CD14-positive monocyte (primary cell): ENCODE measurements at regions not wholly inside any gene's neighbourhood (a gene's known extent, or its start where the extent isn't known, plus 50 kb on each side); places are given as distances from the start of the nearest gene placed in this dataset.

Experiments used
- DNase-seq, 3 donors: peaks; one replicate each; pipeline ENCODE4 v3.0.0-alpha.2; 2011 to 2022
- H2AFZ ChIP-seq: 2 replicates; pipeline ENCODE4 v1.6.0; 2012; ENCODE audit warnings: mild to moderate bottlenecking, low read depth, low read length, inconsistent platforms; ENCODE audit not compliant: insufficient read depth, poor library complexity, severe bottlenecking
- H3K27ac ChIP-seq, 2 donors: 1 replicate in 1 of 2; 2 replicates in 1 of 2; pipeline ENCODE4 v1.5.1; 2012 to 2013; ENCODE audit warnings: low read length in 2 of 2, control low read depth in 1 of 2, inconsistent platforms in 1 of 2, low read depth in 1 of 2, mild to moderate bottlenecking in 1 of 2
- H3K27me3 ChIP-seq, 2 donors: one replicate each; pipeline versions ENCODE4 v1.6.0 to v1.6.1; 2011 to 2013; ENCODE audit warnings: low read length in 2 of 2; ENCODE audit not compliant: control insufficient read depth in 2 of 2, insufficient read depth in 2 of 2
- H3K36me3 ChIP-seq, 2 donors: replicated peaks in 1 of 2; 1 replicate in 1 of 2; 2 replicates in 1 of 2; pipeline versions ENCODE4 v1.5.1 to v1.6.1; 2012 to 2013; ENCODE audit warnings: low read length in 2 of 2, control low read depth in 1 of 2, inconsistent platforms in 1 of 2, mild to moderate bottlenecking in 1 of 2; ENCODE audit not compliant: insufficient read depth in 2 of 2, control insufficient read depth in 1 of 2
- H3K4me1 ChIP-seq, 2 donors: 1 replicate in 1 of 2; 2 replicates in 1 of 2; pipeline versions ENCODE4 v1.5.1 to v1.6.1; 2012 to 2013; ENCODE audit warnings: low read length in 2 of 2, control low read depth in 1 of 2, inconsistent platforms in 1 of 2, mild to moderate bottlenecking in 1 of 2, moderate library complexity in 1 of 2; ENCODE audit not compliant: insufficient read depth in 2 of 2, control insufficient read depth in 1 of 2
- H3K4me2 ChIP-seq: replicated peaks from 2 replicates; pipeline ENCODE3; 2012; ENCODE audit warnings: low read length, moderate library complexity, mild to moderate bottlenecking; ENCODE audit not compliant: poor library complexity, severe bottlenecking; ENCODE audit errors: extremely low read depth
- H3K4me3 ChIP-seq, 3 experiments: fragments of 200-600 bp in 1 of 3; sonication (generic) in 1 of 3; replicated peaks in 1 of 3; 1 replicate in 2 of 3; 2 replicates in 1 of 3; pipeline ENCODE4 v1.5.1; 2011 to 2013; ENCODE audit warnings: low read length in 3 of 3, mild to moderate bottlenecking in 3 of 3, control low read depth in 2 of 3, low read depth in 2 of 3, inconsistent platforms in 1 of 3, moderate library complexity in 1 of 3
- H3K79me2 ChIP-seq: 2 replicates; pipeline ENCODE4 v1.6.0; 2012; ENCODE audit warnings: mild to moderate bottlenecking, control low read depth, inconsistent platforms, low read length, moderate library complexity; ENCODE audit not compliant: insufficient read depth
- H3K9ac ChIP-seq: 2 replicates; pipeline ENCODE4 v1.6.0; 2017; ENCODE audit warnings: low read length, mild to moderate bottlenecking; ENCODE audit not compliant: insufficient read depth, poor library complexity, severe bottlenecking
- H3K9me3 ChIP-seq, 2 donors: replicated peaks in 1 of 2; 1 replicate in 1 of 2; 2 replicates in 1 of 2; pipeline versions ENCODE4 v1.5.1 to v1.6.1; 2012 to 2013; ENCODE audit warnings: low read length in 2 of 2, control low read depth in 1 of 2; ENCODE audit not compliant: control insufficient read depth in 1 of 2, insufficient read depth in 1 of 2
- H4K20me1 ChIP-seq: 2 replicates; pipeline ENCODE4 v1.6.0; 2012; ENCODE audit warnings: mild to moderate bottlenecking, low read length, control low read depth, moderate library complexity; ENCODE audit not compliant: insufficient read depth
- H3K27ac Mint-ChIP-seq, 7 donors: one replicate each; pipeline ENCODE4 v1.8.0; 2020; ENCODE audit warnings: mild to moderate bottlenecking in 7 of 7, mixed read lengths in 7 of 7, moderate library complexity in 6 of 7, inconsistent platforms in 2 of 7
- H3K27me3 Mint-ChIP-seq, 3 donors: one replicate each; pipeline ENCODE4 v1.8.0; 2021 to 2022; ENCODE audit warnings: low read depth in 3 of 3, mild to moderate bottlenecking in 3 of 3, mixed read lengths in 3 of 3, moderate library complexity in 3 of 3, inconsistent platforms in 1 of 3
- H3K36me3 Mint-ChIP-seq, 2 donors: one replicate each; pipeline ENCODE4 v1.8.0; 2020; ENCODE audit warnings: mixed read lengths in 2 of 2, inconsistent platforms in 1 of 2, mild to moderate bottlenecking in 1 of 2
- H3K4me1 Mint-ChIP-seq: one replicate; pipeline ENCODE4 v1.8.0; 2020; ENCODE audit warnings: mild to moderate bottlenecking, mixed read lengths
- H3K4me3 Mint-ChIP-seq, 2 donors: one replicate each; pipeline ENCODE4 v1.8.0; 2020; ENCODE audit warnings: mild to moderate bottlenecking in 2 of 2, mixed read lengths in 2 of 2, moderate library complexity in 1 of 2
- H3K9me3 Mint-ChIP-seq, 7 donors: one replicate each; pipeline ENCODE4 v1.8.0; 2020 to 2022; ENCODE audit warnings: mixed read lengths in 7 of 7, mild to moderate bottlenecking in 6 of 7, moderate library complexity in 6 of 7, inconsistent platforms in 2 of 7
- CTCF ChIP-seq: fragments of 200-600 bp; IDR thresholded peaks from one replicate; pipeline ENCODE4 v1.8.0; 2022; ENCODE audit warnings: antibody characterized with exemption, mild to moderate bottlenecking
- WGBS: methylation state at CpG from one replicate; pipeline ENCODE4 v1.1.5; 2013; ENCODE audit warnings: missing lambda C conversion rate; ENCODE audit not compliant: insufficient coverage; 5-methylcytosine and 5-hydroxymethylcytosine counted together
- intact Hi-C, 2 donors: fragments of 100-400 bp; cut with micrococcal nuclease; formaldehyde crosslinking; loops; one replicate each; pipeline versions ENCODE4 v1.15.0 to v1.15.1; 2023

GRCh38 chr2:175627405-175627804, 374.7 kb downstream of the LNPK start:
- Histone ChIP-seq H3K27me3 (no peaks in the 10 kb centered on the region), H3K79me2 (no peaks in the 10 kb centered on the region), H3K36me3 (no peaks in the 10 kb centered on the region), H3K4me3 (no peak overlapping the region), H3K4me2 (no peak overlapping the region), H3K27ac (no peak overlapping the region), H4K20me1 (no peaks in the 10 kb centered on the region), H2AFZ (no peak overlapping the region), H3K4me1 (no peaks in the 10 kb centered on the region), H3K9me3 (no peaks in the 10 kb centered on the region), H3K9ac (no peak overlapping the region)
- Mint-ChIP-seq H3K27ac (no peak overlapping the region), H3K4me3 (no peak overlapping the region), H3K27me3 (peaks cover 0 to 2% (median 0%) of the 10 kb centered on the region in 3 donors), H3K4me1 (peaks cover 10% of the 10 kb centered on the region), H3K9me3 (peaks cover 0 to 12% (median 1%) of the 10 kb centered on the region in 7 donors), H3K36me3 (no peaks in the 10 kb centered on the region)
- TF ChIP-seq CTCF = no peak
- intact Hi-C loops = no loop called here
- DNase-seq = no peak

- no peak overlapping the region for H2AFZ ChIP-seq
- H3K27ac Mint-ChIP-seq = no peak overlapping the region
- intact Hi-C loops = no loop called here
- 96% methylated on average over 3 of the region's 4 CpGs for WGBS
- H3K27me3 Mint-ChIP-seq = peaks cover 0 to 2% (median 0%) of the 10 kb centered on the region in 3 donors
- H3K4me1 ChIP-seq = no peaks in the 10 kb centered on the region
- H3K27ac ChIP-seq = no peak overlapping the region
- no peak for TF ChIP-seq CTCF
- H3K27me3 ChIP-seq = no peaks in the 10 kb centered on the region
- H3K79me2 ChIP-seq = no peaks in the 10 kb centered on the region
- no peak overlapping the region for H3K4me3 Mint-ChIP-seq
- H3K9me3 ChIP-seq = no peaks in the 10 kb centered on the region
- no peaks in the 10 kb centered on the region for H3K36me3 ChIP-seq
- H3K9me3 Mint-ChIP-seq = peaks cover 0 to 12% (median 1%) of the 10 kb centered on the region in 7 donors
- no peak for DNase-seq
- H3K36me3 Mint-ChIP-seq = no peaks in the 10 kb centered on the region
- H3K4me1 Mint-ChIP-seq = peaks cover 10% of the 10 kb centered on the region
- no peak overlapping the region for H3K4me2 ChIP-seq
- H3K4me3 ChIP-seq = no peak overlapping the region
- H3K9ac ChIP-seq = no peak overlapping the region
- no peaks in the 10 kb centered on the region for H4K20me1 ChIP-seq
These were observed 375.3 kb downstream of the LNPK start for GRCh38 chr2:175626796-175627195.
